ENCODE measurements at regions not wholly inside any gene's neighbourhood (a gene's known extent, or its start where the extent isn't known, plus 50 kb on each side); places are given as distances from the start of the nearest gene placed in this dataset.

DNA sequence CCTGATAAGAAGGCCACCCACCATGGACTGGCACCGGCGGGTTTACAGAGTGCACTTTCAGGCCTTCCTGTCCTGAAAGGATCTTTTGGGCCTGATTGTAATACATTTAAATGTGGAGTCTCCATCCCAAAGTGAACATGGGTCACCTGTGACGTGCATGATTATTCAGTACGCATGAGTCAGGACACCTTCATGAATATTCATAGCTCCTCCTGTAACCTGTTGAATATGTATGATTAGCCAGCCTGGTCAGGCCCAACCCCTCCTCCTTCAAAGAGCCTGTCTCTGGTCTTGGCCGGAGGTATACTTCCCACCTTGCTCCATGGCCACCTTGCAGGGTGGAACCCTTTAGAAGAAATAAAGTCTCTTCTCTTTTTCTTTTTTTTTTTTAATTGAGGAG lies 75.9 kb upstream of the NUP50 start:
- CTCF ChIA-PET = no interaction called here
- H3K36me3 ChIP-seq (ENCODE audit: control insufficient read depth in 1 of 2, insufficient read depth in 2 of 2, low read length in 2 of 2) = no peaks in the 10 kb centered on the region

DNA sequence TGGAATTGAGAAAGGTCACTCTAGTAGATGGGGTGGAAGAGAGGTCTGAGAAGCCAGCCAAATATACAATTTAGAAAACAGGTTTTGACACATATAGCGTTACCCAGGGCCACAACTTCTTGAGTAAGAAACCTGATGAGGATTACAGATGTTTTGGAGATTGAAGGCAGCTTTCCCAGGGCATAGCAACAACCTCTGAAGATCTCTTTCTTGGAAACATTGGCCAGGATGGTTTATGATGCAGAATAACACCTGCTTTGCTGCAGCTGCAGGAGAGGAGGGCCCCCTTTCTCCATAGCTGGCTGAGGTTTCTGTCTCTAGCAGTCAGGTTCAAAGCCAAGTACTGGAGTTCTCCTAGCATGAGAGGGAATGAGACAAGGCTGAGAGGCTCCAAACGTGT lies 75.1 kb upstream of the NUP50 start:
- DNase-seq (ENCODE audit: low read depth, low spot score) = no peak
- ATAC-seq = no peak
- no peak overlapping the region for H3K4me2 ChIP-seq (ENCODE audit: low read length)
- RAD21 ChIA-PET (ENCODE audit: low non-redundant PET in 1 of 2, low total read pairs in 2 of 2, uncharacterized antibody in 2 of 2, unreplicated experiment in 2 of 2) = no interaction called here
- no peak overlapping the region for H3K9ac ChIP-seq (ENCODE audit: low read length)
- BruUV-seq (replicated peaks) = no TSS peak
- no peak for TF ChIP-seq EZH2 (IDR thresholded peaks at IDR 0.05)
- TF ChIP-seq SIN3A (IDR thresholded peaks at IDR 0.05; ENCODE audit: low read depth) = no peak
- no peak for TF ChIP-seq CBX3 (IDR thresholded peaks at IDR 0.05; ENCODE audit: low read depth)
- no peak for TF ChIP-seq CEBPB (IDR thresholded peaks at IDR 0.05; ENCODE audit: low read depth)
- TF ChIP-seq, protein P1, sequence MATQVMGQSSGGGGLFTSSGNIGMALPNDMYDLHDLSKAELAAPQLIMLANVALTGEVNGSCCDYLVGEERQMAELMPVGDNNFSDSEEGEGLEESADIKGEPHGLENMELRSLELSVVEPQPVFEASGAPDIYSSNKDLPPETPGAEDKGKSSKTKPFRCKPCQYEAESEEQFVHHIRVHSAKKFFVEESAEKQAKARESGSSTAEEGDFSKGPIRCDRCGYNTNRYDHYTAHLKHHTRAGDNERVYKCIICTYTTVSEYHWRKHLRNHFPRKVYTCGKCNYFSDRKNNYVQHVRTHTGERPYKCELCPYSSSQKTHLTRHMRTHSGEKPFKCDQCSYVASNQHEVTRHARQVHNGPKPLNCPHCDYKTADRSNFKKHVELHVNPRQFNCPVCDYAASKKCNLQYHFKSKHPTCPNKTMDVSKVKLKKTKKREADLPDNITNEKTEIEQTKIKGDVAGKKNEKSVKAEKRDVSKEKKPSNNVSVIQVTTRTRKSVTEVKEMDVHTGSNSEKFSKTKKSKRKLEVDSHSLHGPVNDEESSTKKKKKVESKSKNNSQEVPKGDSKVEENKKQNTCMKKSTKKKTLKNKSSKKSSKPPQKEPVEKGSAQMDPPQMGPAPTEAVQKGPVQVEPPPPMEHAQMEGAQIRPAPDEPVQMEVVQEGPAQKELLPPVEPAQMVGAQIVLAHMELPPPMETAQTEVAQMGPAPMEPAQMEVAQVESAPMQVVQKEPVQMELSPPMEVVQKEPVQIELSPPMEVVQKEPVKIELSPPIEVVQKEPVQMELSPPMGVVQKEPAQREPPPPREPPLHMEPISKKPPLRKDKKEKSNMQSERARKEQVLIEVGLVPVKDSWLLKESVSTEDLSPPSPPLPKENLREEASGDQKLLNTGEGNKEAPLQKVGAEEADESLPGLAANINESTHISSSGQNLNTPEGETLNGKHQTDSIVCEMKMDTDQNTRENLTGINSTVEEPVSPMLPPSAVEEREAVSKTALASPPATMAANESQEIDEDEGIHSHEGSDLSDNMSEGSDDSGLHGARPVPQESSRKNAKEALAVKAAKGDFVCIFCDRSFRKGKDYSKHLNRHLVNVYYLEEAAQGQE (IDR thresholded peaks at IDR 0.05; ENCODE audit: low read depth) = no peak
- no peak for TF ChIP-seq TCF7L2 (IDR thresholded peaks at IDR 0.05; ENCODE audit: borderline replicate concordance, extremely low read depth, insufficient read depth, insufficient read length)
- TF ChIP-seq SP1 (IDR thresholded peaks at IDR 0.05; ENCODE audit: low read depth) = no peak
- no peak for TF ChIP-seq SRF (IDR thresholded peaks at IDR 0.05; ENCODE audit: low read depth)
- TF ChIP-seq EZH2phosphoT487 (IDR thresholded peaks at IDR 0.05; ENCODE audit: borderline replicate concordance) = no peak
- TF ChIP-seq ZNF274 (IDR thresholded peaks at IDR 0.05; ENCODE audit: low read depth, low read length) = no peak
- TF ChIP-seq RAD21 (IDR thresholded peaks at IDR 0.05; ENCODE audit: low read depth) = no peak
- TF ChIP-seq EGR1 (IDR thresholded peaks at IDR 0.05; ENCODE audit: low read depth) = no peak
- TF ChIP-seq, protein P2, sequence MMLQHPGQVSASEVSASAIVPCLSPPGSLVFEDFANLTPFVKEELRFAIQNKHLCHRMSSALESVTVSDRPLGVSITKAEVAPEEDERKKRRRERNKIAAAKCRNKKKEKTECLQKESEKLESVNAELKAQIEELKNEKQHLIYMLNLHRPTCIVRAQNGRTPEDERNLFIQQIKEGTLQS (IDR thresholded peaks at IDR 0.05) = no peak
- TF ChIP-seq ELF1 (IDR thresholded peaks at IDR 0.05; ENCODE audit: borderline replicate concordance, low read depth) = no peak
- H3K27ac ChIP-seq (ENCODE audit: low read depth, low read length) = no peak overlapping the region
- no peaks in the 10 kb centered on the region; the same call in 1 of the 2 replicates for H3K27me3 ChIP-seq (ENCODE audit: insufficient read depth, low read length)
- H3K9me3 ChIP-seq (ENCODE audit: control insufficient read depth in 1 of 2, insufficient read depth in 1 of 2, low read depth in 1 of 2, low read length in 2 of 2) = no peaks in the 10 kb centered on the region
- H3K4me1 ChIP-seq (ENCODE audit: control insufficient read depth in 1 of 2, insufficient read depth in 2 of 2, low read length in 2 of 2) = peaks cover 0 to 4% of the 10 kb centered on the region in 2 experiments; a peak in 1 of 4 replicates
- H3K4me3 ChIP-seq (replicated peaks in 1 of 2; ENCODE audit: low read depth in 1 of 2, low read length in 2 of 2) = no peak overlapping the region
- H3K79me2 ChIP-seq (ENCODE audit: insufficient read depth, low read length) = no peaks in the 10 kb centered on the region
- POLR2A ChIA-PET = no interaction called here
- CTCF ChIA-PET = no interaction called here
- H3K36me3 ChIP-seq (ENCODE audit: control insufficient read depth in 1 of 2, insufficient read depth in 2 of 2, low read length in 2 of 2) = no peaks in the 10 kb centered on the region
- no peaks in the 10 kb centered on the region for H4K20me1 ChIP-seq (ENCODE audit: insufficient read depth)
- intact Hi-C loops (cut with micrococcal nuclease) = loop anchor here (5.0 kb wide), 1 partner anchor 401 kb away; no protein-coding TSS in a partner anchor
- no peak overlapping the region for H2AFZ ChIP-seq (ENCODE audit: low read depth, low read length, poor library complexity, severe bottlenecking)
- H3K9me2 ChIP-seq (ENCODE audit: insufficient read depth) = no peaks in the 10 kb centered on the region

More for the DNA sequence above, 75.9 kb upstream of the NUP50 start:
- Histone ChIP-seq H3K27me3 (ENCODE audit: insufficient read depth, low read length) (no peaks in the 10 kb centered on the region; the same call in 1 of the 2 replicates), H3K9me2 (ENCODE audit: insufficient read depth) (no peaks in the 10 kb centered on the region), H3K9ac (ENCODE audit: low read length) (no peak overlapping the region), H3K9me3 (ENCODE audit: control insufficient read depth in 1 of 2, insufficient read depth in 1 of 2, low read depth in 1 of 2, low read length in 2 of 2) (no peaks in the 10 kb centered on the region), H3K4me3 (replicated peaks in 1 of 2; ENCODE audit: low read depth in 1 of 2, low read length in 2 of 2) (no peak overlapping the region), H3K79me2 (ENCODE audit: insufficient read depth, low read length) (no peaks in the 10 kb centered on the region), H3K4me1 (ENCODE audit: control insufficient read depth in 1 of 2, insufficient read depth in 2 of 2, low read length in 2 of 2) (peaks cover 0 to 4% of the 10 kb centered on the region in 2 experiments; a peak in 1 of 4 replicates), H4K20me1 (ENCODE audit: insufficient read depth) (no peaks in the 10 kb centered on the region), H3K4me2 (ENCODE audit: low read length) (no peak overlapping the region), H2AFZ (ENCODE audit: low read depth, low read length, poor library complexity, severe bottlenecking) (no peak overlapping the region), H3K27ac (ENCODE audit: low read depth, low read length) (no peak overlapping the region)
- TF ChIP-seq JUND (IDR thresholded peaks at IDR 0.05) = no peak
- TF ChIP-seq SP1 (IDR thresholded peaks at IDR 0.05; ENCODE audit: low read depth) = no peak
- no peak for TF ChIP-seq EGR1 (IDR thresholded peaks at IDR 0.05; ENCODE audit: low read depth)
- TF ChIP-seq SRF (IDR thresholded peaks at IDR 0.05; ENCODE audit: low read depth) = no peak
- ATAC-seq = no peak
- no peak for DNase-seq (ENCODE audit: low read depth, low spot score)
- ChIA-PET RAD21 (ENCODE audit: low non-redundant PET in 1 of 2, low total read pairs in 2 of 2, uncharacterized antibody in 2 of 2, unreplicated experiment in 2 of 2) (no interaction called here), POLR2A (no interaction called here)
- no TSS peak for BruUV-seq (replicated peaks)
- intact Hi-C loops (cut with micrococcal nuclease) = loop anchor here (5.0 kb wide), 1 partner anchor 401 kb away; no protein-coding TSS in a partner anchor

All from HCT116 (cell line).